HCT116 (cell line): ENCODE measurements at regions not wholly inside any gene's neighbourhood (a gene's known extent, or its start where the extent isn't known, plus 50 kb on each side); places are given as distances from the start of the nearest gene placed in this dataset.

Experiments
- ATAC-seq: fragments of 200-7000 bp; cut with Tn5 transposase; 2 replicates; pipeline ENCODE4 v1.9.1; 2020; ENCODE audit warnings: mild to moderate bottlenecking, moderate library complexity
- BruUV-seq: library from RNA; stranded (reverse); fragments of 400-500 nt; replicated peaks from 2 replicates; lab custom pipeline; 2021; lab: Mats Ljungman, UMichigan
- CTCF ChIA-PET: fragments of 300-600 bp; sonication (Branson Sonifier 250); formaldehyde crosslinking; loops from one replicate; lab custom pipeline; 2021; ENCODE audit warnings: antibody characterized with exemption; lab: Charles Lee
- POLR2A ChIA-PET: fragments of 300-600, 350-600 bp; sonication (Branson Sonifier 250); formaldehyde crosslinking; loops from one replicate; lab custom pipeline; 2021; ENCODE audit warnings: antibody characterized with exemption; lab: Charles Lee
- RAD21 ChIA-PET, 2 experiments: fragments of 300-600 bp; sonication (Branson Sonifier 250); formaldehyde crosslinking; loops; one replicate each; lab custom pipeline; 2023; ENCODE audit warnings: low total read pairs in 2 of 2; ENCODE audit not compliant: uncharacterized antibody in 2 of 2, unreplicated experiment in 2 of 2, low non-redundant PET in 1 of 2; lab: Charles Lee
- DNase-seq: peaks from one replicate; pipeline ENCODE4 v3.0.0-alpha.2; 2010; ENCODE audit warnings: low read depth, low spot score
- H2AFZ ChIP-seq: fragments of 200-600 bp; shearing (Covaris generic), sonication (generic); 2 replicates; pipeline ENCODE4 v1.6.1; 2017; ENCODE audit warnings: low read depth, mixed run types, mixed read lengths, antibody characterized with exemption, low read length; ENCODE audit not compliant: poor library complexity, severe bottlenecking
- H3K27ac ChIP-seq: 2 replicates; pipeline ENCODE4 v1.5.1; 2012; ENCODE audit warnings: low read depth, low read length
- H3K27me3 ChIP-seq: fragments of 200-600 bp; sonication (generic); 2 replicates; pipeline ENCODE4 v1.6.1; 2016; ENCODE audit warnings: mixed run types, low read length, mixed read lengths; ENCODE audit not compliant: insufficient read depth
- H3K36me3 ChIP-seq, 2 experiments: fragments of 200-500 bp in 1 of 2; fragments of 200-600 bp in 1 of 2; sonication (Bioruptor generic) in 1 of 2; sonication (generic) in 1 of 2; 2 replicates each; pipeline versions ENCODE4 v1.5.1 to v1.6.1; 2014 to 2016; ENCODE audit warnings: low read length in 2 of 2, inconsistent platforms in 1 of 2, mixed read lengths in 1 of 2, mixed run types in 1 of 2; ENCODE audit not compliant: insufficient read depth in 2 of 2, control insufficient read depth in 1 of 2
- H3K4me1 ChIP-seq, 2 experiments: fragments of 200-600 bp in 1 of 2; sonication (generic) in 1 of 2; 2 replicates each; pipeline versions ENCODE4 v1.5.1 to v1.6.1; 2012 to 2017; ENCODE audit warnings: low read length in 2 of 2, inconsistent platforms in 1 of 2, mild to moderate bottlenecking in 1 of 2, mixed read lengths in 1 of 2, mixed run types in 1 of 2, moderate library complexity in 1 of 2; ENCODE audit not compliant: insufficient read depth in 2 of 2, control insufficient read depth in 1 of 2
- H3K4me2 ChIP-seq: fragments of 200-600 bp; sonication (generic); 2 replicates; pipeline ENCODE4 v1.6.1; 2017; ENCODE audit warnings: mixed run types, low read length, mixed read lengths
- H3K4me3 ChIP-seq, 2 experiments: fragments of 200-600 bp in 1 of 2; sonication (generic) in 1 of 2; replicated peaks in 1 of 2; 2 replicates each; pipeline ENCODE4 v1.5.1; 2011 to 2016; ENCODE audit warnings: low read length in 2 of 2, control low read depth in 1 of 2, low read depth in 1 of 2, mild to moderate bottlenecking in 1 of 2, mixed read lengths in 1 of 2, mixed run types in 1 of 2
- H3K79me2 ChIP-seq: fragments of 200-600 bp; sonication (generic); 2 replicates; pipeline ENCODE4 v1.6.1; 2017; ENCODE audit warnings: mild to moderate bottlenecking, mixed run types, low read length, moderate library complexity, mixed read lengths; ENCODE audit not compliant: insufficient read depth
- H3K9ac ChIP-seq: fragments of 200-600 bp; sonication (generic); 2 replicates; pipeline ENCODE4 v1.6.1; 2016; ENCODE audit warnings: low read length, mixed read lengths
- H3K9me2 ChIP-seq: fragments of 200-600 bp; sonication (generic), shearing (Covaris generic); 2 replicates; pipeline ENCODE4 v1.6.1; 2017; ENCODE audit warnings: mixed run types, mild to moderate bottlenecking, moderate library complexity; ENCODE audit not compliant: insufficient read depth
- H3K9me3 ChIP-seq, 2 experiments: fragments of 200-500 bp in 1 of 2; fragments of 200-600 bp in 1 of 2; sonication (Bioruptor generic) in 1 of 2; sonication (generic) in 1 of 2; 2 replicates each; pipeline ENCODE4 v1.6.1; 2014 to 2017; ENCODE audit warnings: low read length in 2 of 2, mixed read lengths in 2 of 2, inconsistent platforms in 1 of 2, low read depth in 1 of 2, mild to moderate bottlenecking in 1 of 2, mixed run types in 1 of 2, moderate library complexity in 1 of 2; ENCODE audit not compliant: control insufficient read depth in 1 of 2, insufficient read depth in 1 of 2
- H4K20me1 ChIP-seq: fragments of 200-600 bp; sonication (generic), shearing (Covaris generic); 2 replicates; pipeline ENCODE4 v1.6.1; 2017; ENCODE audit warnings: mixed run types, mild to moderate bottlenecking, moderate library complexity; ENCODE audit not compliant: insufficient read depth
- MAX ChIP-seq: IDR thresholded peaks from 2 replicates; pipeline ENCODE4 v1.6.1; 2012
- POLR2AphosphoS5 ChIP-seq: IDR thresholded peaks from 2 replicates; pipeline ENCODE4 v1.6.1; 2011; ENCODE audit warnings: mild to moderate bottlenecking, low read depth, low read length, moderate library complexity
- RAD21 ChIP-seq: IDR thresholded peaks from 2 replicates; pipeline ENCODE4 v1.6.1; 2012; ENCODE audit warnings: low read depth, mild to moderate bottlenecking
- SIN3A ChIP-seq: IDR thresholded peaks from 2 replicates; pipeline ENCODE4 v1.6.1; 2012; ENCODE audit warnings: low read depth
- SP1 ChIP-seq: IDR thresholded peaks from 2 replicates; pipeline ENCODE4 v1.6.1; 2012; ENCODE audit warnings: low read depth
- YY1 ChIP-seq: IDR thresholded peaks from 2 replicates; pipeline ENCODE4 v1.6.1; 2011; ENCODE audit warnings: low read length, low read depth, moderate library complexity, mild to moderate bottlenecking; ENCODE audit not compliant: insufficient replicate concordance; ENCODE audit errors: extremely low read depth
- ZFX ChIP-seq: fragments of 450-650 bp; IDR thresholded peaks from 2 replicates; pipeline ENCODE4 v1.6.1; 2017
- intact Hi-C: fragments of 100-400 bp; cut with micrococcal nuclease; formaldehyde crosslinking; loops from 2 replicates; pipeline ENCODE4 v1.10.0; 2022
- TF ChIP-seq, protein P1 (sequence below): IDR thresholded peaks from 2 replicates; pipeline ENCODE4 v1.6.1; 2012; ENCODE audit warnings: low read depth

DNA sequence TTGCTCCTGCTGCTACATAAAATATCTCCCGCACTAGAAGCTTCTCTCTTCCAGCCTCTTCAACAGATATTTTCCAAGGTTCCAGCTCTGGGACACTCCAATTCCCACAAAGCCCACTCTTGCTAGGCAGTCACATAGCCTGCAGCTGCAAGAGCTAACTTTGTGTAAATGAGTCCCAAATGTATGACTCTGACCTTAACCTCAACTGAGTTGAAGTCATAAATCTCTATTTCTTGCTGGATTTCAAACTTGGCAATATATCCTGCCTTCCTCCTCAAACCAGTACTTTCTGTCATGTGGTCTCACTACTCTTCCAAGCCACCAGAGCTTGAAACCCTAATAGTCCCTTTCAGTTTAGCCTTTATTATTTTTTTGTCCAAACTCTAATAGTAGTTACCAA lies 315.4 kb upstream of the GRIA3 start:
- Histone ChIP-seq H3K4me2 (no peak overlapping the region), H4K20me1 (no peaks in the 10 kb centered on the region), H3K4me3 (no peak overlapping the region), H3K4me1 (no peaks in the 10 kb centered on the region), H3K9me3 (no peaks in the 10 kb centered on the region), H3K36me3 (no peaks in the 10 kb centered on the region), H3K27me3 (no peaks in the 10 kb centered on the region), H3K27ac (no peak overlapping the region), H3K79me2 (no peaks in the 10 kb centered on the region), H3K9me2 (no peaks in the 10 kb centered on the region), H2AFZ (no peak overlapping the region), H3K9ac (no peak overlapping the region)
- DNase-seq (no peak), ATAC-seq (no peak)
- ChIA-PET CTCF (no interaction called here), RAD21 (no interaction called here), POLR2A (no interaction called here)
- TF ChIP-seq RAD21 (no peak), SIN3A (no peak), ZFX (no peak), SP1 (no peak), MAX (no peak), YY1 (no peak)
- TF ChIP-seq, protein P1, sequence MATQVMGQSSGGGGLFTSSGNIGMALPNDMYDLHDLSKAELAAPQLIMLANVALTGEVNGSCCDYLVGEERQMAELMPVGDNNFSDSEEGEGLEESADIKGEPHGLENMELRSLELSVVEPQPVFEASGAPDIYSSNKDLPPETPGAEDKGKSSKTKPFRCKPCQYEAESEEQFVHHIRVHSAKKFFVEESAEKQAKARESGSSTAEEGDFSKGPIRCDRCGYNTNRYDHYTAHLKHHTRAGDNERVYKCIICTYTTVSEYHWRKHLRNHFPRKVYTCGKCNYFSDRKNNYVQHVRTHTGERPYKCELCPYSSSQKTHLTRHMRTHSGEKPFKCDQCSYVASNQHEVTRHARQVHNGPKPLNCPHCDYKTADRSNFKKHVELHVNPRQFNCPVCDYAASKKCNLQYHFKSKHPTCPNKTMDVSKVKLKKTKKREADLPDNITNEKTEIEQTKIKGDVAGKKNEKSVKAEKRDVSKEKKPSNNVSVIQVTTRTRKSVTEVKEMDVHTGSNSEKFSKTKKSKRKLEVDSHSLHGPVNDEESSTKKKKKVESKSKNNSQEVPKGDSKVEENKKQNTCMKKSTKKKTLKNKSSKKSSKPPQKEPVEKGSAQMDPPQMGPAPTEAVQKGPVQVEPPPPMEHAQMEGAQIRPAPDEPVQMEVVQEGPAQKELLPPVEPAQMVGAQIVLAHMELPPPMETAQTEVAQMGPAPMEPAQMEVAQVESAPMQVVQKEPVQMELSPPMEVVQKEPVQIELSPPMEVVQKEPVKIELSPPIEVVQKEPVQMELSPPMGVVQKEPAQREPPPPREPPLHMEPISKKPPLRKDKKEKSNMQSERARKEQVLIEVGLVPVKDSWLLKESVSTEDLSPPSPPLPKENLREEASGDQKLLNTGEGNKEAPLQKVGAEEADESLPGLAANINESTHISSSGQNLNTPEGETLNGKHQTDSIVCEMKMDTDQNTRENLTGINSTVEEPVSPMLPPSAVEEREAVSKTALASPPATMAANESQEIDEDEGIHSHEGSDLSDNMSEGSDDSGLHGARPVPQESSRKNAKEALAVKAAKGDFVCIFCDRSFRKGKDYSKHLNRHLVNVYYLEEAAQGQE: no peak
- intact Hi-C loops: no loop called here
- BruUV-seq: no TSS peak

DNA sequence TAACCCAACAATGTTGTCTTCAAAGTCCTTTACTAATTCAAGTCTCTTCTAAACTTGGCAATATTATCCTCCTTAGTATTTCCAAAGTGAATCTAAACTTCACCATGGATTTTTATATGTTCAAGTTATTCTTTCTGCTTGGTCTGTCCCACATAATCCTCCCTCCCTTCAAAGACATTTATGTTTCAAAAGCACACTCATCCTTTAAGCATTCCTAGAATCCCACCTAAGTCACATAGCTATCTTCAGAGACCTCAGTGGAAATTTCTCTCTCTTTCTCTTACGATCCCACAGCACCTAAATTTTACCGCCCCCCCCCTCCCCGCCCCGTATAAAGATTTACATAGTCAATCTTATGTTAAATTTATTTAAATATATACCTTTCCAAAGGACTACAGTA lies 314.9 kb upstream of the GRIA3 start:
- H3K27ac ChIP-seq: no peak overlapping the region
- H3K9me2 ChIP-seq: no peaks in the 10 kb centered on the region
- DNase-seq (no peak), ATAC-seq (no peak)
- ChIA-PET POLR2A (no interaction called here), RAD21 (no interaction called here), CTCF (no interaction called here)
- H4K20me1 ChIP-seq: no peaks in the 10 kb centered on the region
- no peaks in the 10 kb centered on the region for H3K9me3 ChIP-seq
- H3K79me2 ChIP-seq: no peaks in the 10 kb centered on the region
- no peak overlapping the region for H2AFZ ChIP-seq
- H3K4me1 ChIP-seq: no peaks in the 10 kb centered on the region
- no peak overlapping the region for H3K4me2 ChIP-seq
- no peaks in the 10 kb centered on the region for H3K27me3 ChIP-seq
- intact Hi-C loops: no loop called here
- no peak for TF ChIP-seq POLR2AphosphoS5
- H3K9ac ChIP-seq: no peak overlapping the region
- no peak overlapping the region for H3K4me3 ChIP-seq
- no TSS peak for BruUV-seq
- no peaks in the 10 kb centered on the region for H3K36me3 ChIP-seq
